NB4 (cell line): ENCODE measurements at regions not wholly inside any gene's neighbourhood (a gene's known extent, or its start where the extent isn't known, plus 50 kb on each side); places are given as distances from the start of the nearest gene placed in this dataset.

Experiments
- MYC ChIP-seq: IDR thresholded peaks from 2 replicates; pipeline ENCODE4 v1.6.1; 2011; ENCODE audit warnings: low read depth, low read length
- POLR2A ChIP-seq: IDR thresholded peaks from 2 replicates; pipeline ENCODE4 v1.6.1; 2011; ENCODE audit warnings: mild to moderate bottlenecking; ENCODE audit not compliant: insufficient read length; ENCODE audit errors: extremely low read depth
- TF ChIP-seq, protein P1 (sequence below): IDR thresholded peaks from one replicate; pipeline ENCODE4 v1.5.1; 2012; ENCODE audit warnings: low read depth, low read length
- TF ChIP-seq, protein P2 (sequence below): IDR thresholded peaks from 2 replicates; pipeline ENCODE4 v1.6.1; 2011; ENCODE audit warnings: low read depth, low read length

DNA sequence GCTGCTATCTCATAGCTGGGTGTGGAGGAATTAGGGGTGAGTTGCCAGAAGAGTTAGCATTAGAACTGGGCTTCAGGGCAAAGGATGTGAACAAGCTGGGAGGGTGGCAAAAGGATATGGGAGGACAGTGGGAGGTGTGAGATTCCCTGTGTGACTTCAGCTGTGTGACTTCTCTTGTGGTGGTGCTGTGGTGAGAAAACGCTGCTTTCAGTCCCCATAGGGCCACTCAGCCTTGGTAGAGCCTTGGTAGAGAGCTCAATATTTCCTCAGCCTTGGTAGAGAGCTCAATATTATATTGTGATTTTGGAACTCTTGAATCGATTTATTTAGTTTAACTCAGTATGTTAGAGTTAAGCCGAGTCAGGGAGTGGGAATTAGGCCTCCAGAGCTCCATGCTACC is 499.7 kb downstream of the EDEM1 start:
- no peak for TF ChIP-seq POLR2A
- TF ChIP-seq MYC, result no peak
- TF ChIP-seq, protein P1, sequence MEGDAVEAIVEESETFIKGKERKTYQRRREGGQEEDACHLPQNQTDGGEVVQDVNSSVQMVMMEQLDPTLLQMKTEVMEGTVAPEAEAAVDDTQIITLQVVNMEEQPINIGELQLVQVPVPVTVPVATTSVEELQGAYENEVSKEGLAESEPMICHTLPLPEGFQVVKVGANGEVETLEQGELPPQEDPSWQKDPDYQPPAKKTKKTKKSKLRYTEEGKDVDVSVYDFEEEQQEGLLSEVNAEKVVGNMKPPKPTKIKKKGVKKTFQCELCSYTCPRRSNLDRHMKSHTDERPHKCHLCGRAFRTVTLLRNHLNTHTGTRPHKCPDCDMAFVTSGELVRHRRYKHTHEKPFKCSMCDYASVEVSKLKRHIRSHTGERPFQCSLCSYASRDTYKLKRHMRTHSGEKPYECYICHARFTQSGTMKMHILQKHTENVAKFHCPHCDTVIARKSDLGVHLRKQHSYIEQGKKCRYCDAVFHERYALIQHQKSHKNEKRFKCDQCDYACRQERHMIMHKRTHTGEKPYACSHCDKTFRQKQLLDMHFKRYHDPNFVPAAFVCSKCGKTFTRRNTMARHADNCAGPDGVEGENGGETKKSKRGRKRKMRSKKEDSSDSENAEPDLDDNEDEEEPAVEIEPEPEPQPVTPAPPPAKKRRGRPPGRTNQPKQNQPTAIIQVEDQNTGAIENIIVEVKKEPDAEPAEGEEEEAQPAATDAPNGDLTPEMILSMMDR, result no peak
- TF ChIP-seq, protein P2, sequence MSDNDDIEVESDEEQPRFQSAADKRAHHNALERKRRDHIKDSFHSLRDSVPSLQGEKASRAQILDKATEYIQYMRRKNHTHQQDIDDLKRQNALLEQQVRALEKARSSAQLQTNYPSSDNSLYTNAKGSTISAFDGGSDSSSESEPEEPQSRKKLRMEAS, result no peak
